Liver (tissue), 7 donors: ENCODE measurements at regions not wholly inside any gene's neighbourhood (a gene's known extent, or its start where the extent isn't known, plus 50 kb on each side); places are given as distances from the start of the nearest gene placed in this dataset.
"Not testable (repeated sequence)": the region's sequence is repeated elsewhere in the genome, so short reads cannot be mapped to it uniquely, and the experiment has no call there.

ENCODE experiments used
- DNase-seq: peaks from one replicate; pipeline ENCODE4 v3.0.0-alpha.2; 2017; ENCODE audit warnings: low spot score
- H3K27ac ChIP-seq, 2 donors: one replicate each; pipeline ENCODE4 v1.7.0; 2013; ENCODE audit warnings: inconsistent platforms in 2 of 2, low read length in 2 of 2, control low read depth in 1 of 2, low read depth in 1 of 2, mild to moderate bottlenecking in 1 of 2
- H3K27me3 ChIP-seq, 4 donors: one replicate each; pipeline versions ENCODE4 v1.6.1 to v1.7.0; 2013; ENCODE audit warnings: low read length in 3 of 4, inconsistent platforms in 1 of 4, mild to moderate bottlenecking in 1 of 4, moderate library complexity in 1 of 4; ENCODE audit not compliant: control insufficient read depth in 4 of 4, insufficient read depth in 4 of 4
- H3K36me3 ChIP-seq, 4 donors: one replicate each; pipeline versions ENCODE4 v1.6.1 to v1.7.0; 2013; ENCODE audit warnings: low read length in 3 of 4, mild to moderate bottlenecking in 3 of 4, low read depth in 1 of 4, moderate library complexity in 1 of 4; ENCODE audit not compliant: control insufficient read depth in 4 of 4, insufficient read depth in 3 of 4
- H3K4me1 ChIP-seq, 4 donors: one replicate each; pipeline versions ENCODE4 v1.6.1 to v1.7.0; 2013; ENCODE audit warnings: low read length in 3 of 4, mild to moderate bottlenecking in 3 of 4, moderate library complexity in 1 of 4; ENCODE audit not compliant: control insufficient read depth in 4 of 4, insufficient read depth in 4 of 4
- H3K4me3 ChIP-seq, 3 donors: one replicate each; pipeline versions ENCODE4 v1.6.1 to v1.7.0; 2013; ENCODE audit warnings: low read length in 3 of 3, control low read depth in 1 of 3, low read depth in 1 of 3, mild to moderate bottlenecking in 1 of 3
- H3K9ac ChIP-seq, 2 donors: one replicate each; pipeline ENCODE4 v1.7.0; 2013; ENCODE audit warnings: low read length in 2 of 2, mild to moderate bottlenecking in 2 of 2, moderate library complexity in 2 of 2, control low read depth in 1 of 2, low read depth in 1 of 2
- H3K9me3 ChIP-seq, 4 donors: one replicate each; pipeline versions ENCODE4 v1.6.1 to v1.7.0; 2013; ENCODE audit warnings: low read length in 3 of 4; ENCODE audit not compliant: control insufficient read depth in 4 of 4
- ATF3 ChIP-seq: IDR thresholded peaks from 2 replicates; pipeline ENCODE4 v1.6.1; 2016; ENCODE audit warnings: antibody characterized with exemption
- EGR1 ChIP-seq, 2 donors: IDR thresholded peaks; 2 replicates each; pipeline ENCODE4 v1.6.1; 2016 to 2018; ENCODE audit warnings: antibody characterized with exemption in 2 of 2, low read depth in 2 of 2
- FOXA1 ChIP-seq: IDR thresholded peaks from 2 replicates; pipeline ENCODE4 v1.6.1; 2016; ENCODE audit warnings: antibody characterized with exemption
- GABPA ChIP-seq, 2 donors: IDR thresholded peaks in 1 of 2; conservative IDR thresholded peaks in 1 of 2; 2 replicates each; pipeline ENCODE4 v1.6.1; 2016; ENCODE audit warnings: antibody characterized with exemption in 2 of 2, mild to moderate bottlenecking in 1 of 2, moderate library complexity in 1 of 2
- HNF4G ChIP-seq: IDR thresholded peaks from 2 replicates; pipeline ENCODE4 v1.6.1; 2016; ENCODE audit warnings: antibody characterized with exemption
- JUND ChIP-seq, 2 donors: IDR thresholded peaks; 2 replicates each; pipeline ENCODE4 v1.6.1; 2016; ENCODE audit warnings: antibody characterized with exemption in 2 of 2
- NR2F2 ChIP-seq: IDR thresholded peaks from 2 replicates; pipeline ENCODE4 v1.6.1; 2016; ENCODE audit warnings: antibody characterized with exemption
- RAD21 ChIP-seq, 2 donors: IDR thresholded peaks; 2 replicates each; pipeline ENCODE4 v1.6.1; 2016; ENCODE audit warnings: antibody characterized with exemption in 2 of 2, mild to moderate bottlenecking in 2 of 2
- REST ChIP-seq: IDR thresholded peaks from 2 replicates; pipeline ENCODE4 v1.6.1; 2016; ENCODE audit warnings: antibody characterized with exemption, mild to moderate bottlenecking
- SP1 ChIP-seq: IDR thresholded peaks from 2 replicates; pipeline ENCODE4 v1.6.1; 2018; ENCODE audit warnings: antibody characterized with exemption, mild to moderate bottlenecking
- TAF1 ChIP-seq: conservative IDR thresholded peaks from 2 replicates; pipeline ENCODE4 v1.6.1; 2016; ENCODE audit warnings: antibody characterized with exemption, mild to moderate bottlenecking
- YY1 ChIP-seq: IDR thresholded peaks from 2 replicates; pipeline ENCODE4 v1.6.1; 2016; ENCODE audit warnings: antibody characterized with exemption, mild to moderate bottlenecking
- ZBTB33 ChIP-seq: IDR thresholded peaks from 2 replicates; pipeline ENCODE4 v1.6.1; 2016; ENCODE audit warnings: antibody characterized with exemption
- WGBS: extraction: QIAGEN DNeasy Blood & Tissue Kit; methylation state at CpG from one replicate; pipeline ENCODE4 v1.1.7; 2013; 5-methylcytosine and 5-hydroxymethylcytosine counted together
- donor health status: healthy.
- donor health status: healthy.
- donor health status: healthy.
- donor health status: healthy.

GRCh38 chr3:30324587-30324986 lies 281.8 kb upstream of the TGFBR2 start:
- no peak for DNase-seq
- 90% methylated on average over 1 of the region's 1 CpG for WGBS
- H3K27ac ChIP-seq = no peak overlapping the region
- H3K4me1 ChIP-seq = no peaks in the 10 kb centered on the region
- H3K4me3 ChIP-seq = no peak overlapping the region
- H3K9ac ChIP-seq = no peak overlapping the region
- no peaks in the 10 kb centered on the region for H3K27me3 ChIP-seq
- no peaks in the 10 kb centered on the region for H3K36me3 ChIP-seq
- no peak for TF ChIP-seq TAF1
- no peaks in the 10 kb centered on the region for H3K9me3 ChIP-seq

GRCh38 chr3:30327976-30328375 lies 278.4 kb upstream of the TGFBR2 start:
- not testable (repeated sequence) for H3K4me3 ChIP-seq, H3K36me3 ChIP-seq, H3K9me3 ChIP-seq, H3K27me3 ChIP-seq, DNase-seq, H3K9ac ChIP-seq, H3K27ac ChIP-seq, H3K4me1 ChIP-seq
- 52% methylated on average over 1 of the region's 1 CpG for WGBS

- H3K9me3 ChIP-seq, DNase-seq, H3K27ac ChIP-seq, H3K9ac ChIP-seq, H3K27me3 ChIP-seq, H3K36me3 ChIP-seq, H3K4me1 ChIP-seq, H3K4me3 ChIP-seq: not testable (repeated sequence)
- WGBS = 94% methylated on average over 2 of the region's 2 CpGs
Observed at GRCh38 chr3:30328935-30329334, 277.5 kb upstream of the TGFBR2 start.

- no peak overlapping the region for H3K4me3 ChIP-seq
- H3K27me3 ChIP-seq = no peaks in the 10 kb centered on the region
- no peaks in the 10 kb centered on the region for H3K4me1 ChIP-seq
- H3K9ac ChIP-seq = no peak overlapping the region
- TF ChIP-seq RAD21 (IDR thresholded peaks at IDR 0.05) (no peak), HNF4G (no peak), ATF3 (no peak), FOXA1 (no peak)
- DNase-seq = no peak
- H3K27ac ChIP-seq = no peak overlapping the region
- H3K9me3 ChIP-seq = no peaks in the 10 kb centered on the region
- H3K36me3 ChIP-seq = no peaks in the 10 kb centered on the region
- WGBS = 66% methylated on average over 2 of the region's 2 CpGs
Observed at GRCh38 chr3:30331519-30331918, 274.9 kb upstream of the TGFBR2 start.

- H3K4me3 ChIP-seq = no peak overlapping the region
- H3K27me3 ChIP-seq = no peaks in the 10 kb centered on the region
- H3K27ac ChIP-seq = no peak overlapping the region
- H3K36me3 ChIP-seq = no peaks in the 10 kb centered on the region
- no peak for DNase-seq
- H3K4me1 ChIP-seq = no peaks in the 10 kb centered on the region
- 65% methylated on average over 10 of the region's 10 CpGs for WGBS
- H3K9ac ChIP-seq = no peak overlapping the region
- no peaks in the 10 kb centered on the region for H3K9me3 ChIP-seq
- no peak for TF ChIP-seq JUND (IDR thresholded peaks at IDR 0.05)
- no peak for TF ChIP-seq SP1
- TF ChIP-seq ATF3 = no peak
- no peak for TF ChIP-seq REST
- TF ChIP-seq EGR1 (IDR thresholded peaks at IDR 0.05; ENCODE audit: low read depth in 2 of 2) = no peak
- no peak for TF ChIP-seq NR2F2
- no peak for TF ChIP-seq TAF1
- TF ChIP-seq GABPA (IDR thresholded peaks at IDR 0.05 in 1 of 2, conservative IDR thresholded peaks at IDR 0.05 in 1 of 2) = no peak
- TF ChIP-seq YY1 = no peak
- TF ChIP-seq HNF4G = no peak
- TF ChIP-seq RAD21 (IDR thresholded peaks at IDR 0.05) = no peak
- TF ChIP-seq ZBTB33 = no peak
Observed at GRCh38 chr3:30332196-30333021, 274.0 kb upstream of the TGFBR2 start.
